Endodermal cell (in vitro differentiated cells): ENCODE measurements at regions not wholly inside any gene's neighbourhood (a gene's known extent, or its start where the extent isn't known, plus 50 kb on each side); places are given as distances from the start of the nearest gene placed in this dataset.

ENCODE experiments used
- DNase-seq: peaks from one replicate; pipeline ENCODE4 v3.0.0-alpha.2; 2017
- H3K27ac ChIP-seq: 2 replicates; pipeline ENCODE4 v1.5.1; 2013; ENCODE audit warnings: mild to moderate bottlenecking, low read depth, low read length, moderate library complexity
- H3K27me3 ChIP-seq: 2 replicates; pipeline ENCODE4 v1.6.1; 2013; ENCODE audit warnings: mild to moderate bottlenecking, low read length, moderate library complexity; ENCODE audit not compliant: insufficient read depth, control insufficient read depth, poor library complexity, severe bottlenecking
- H3K36me3 ChIP-seq: 2 replicates; pipeline ENCODE4 v1.7.0; 2013; ENCODE audit warnings: mild to moderate bottlenecking, low read length, moderate library complexity; ENCODE audit not compliant: control insufficient read depth, insufficient read depth
- H3K4me1 ChIP-seq: one replicate; pipeline ENCODE4 v1.7.0; 2013; ENCODE audit warnings: low read length; ENCODE audit not compliant: control insufficient read depth, insufficient read depth
- H3K4me3 ChIP-seq: 2 replicates; pipeline ENCODE4 v1.5.1; 2013; ENCODE audit warnings: mild to moderate bottlenecking, low read length, moderate library complexity
- H3K9ac ChIP-seq: 2 replicates; pipeline ENCODE4 v1.6.1; 2013; ENCODE audit warnings: mild to moderate bottlenecking, low read length, moderate library complexity; ENCODE audit not compliant: poor library complexity, severe bottlenecking; ENCODE audit errors: extremely low read depth
- H3K9me3 ChIP-seq: 2 replicates; pipeline ENCODE4 v1.6.1; 2013; ENCODE audit warnings: mild to moderate bottlenecking, low read length, moderate library complexity; ENCODE audit not compliant: control insufficient read depth
- H3K27ac Mint-ChIP-seq: 2 replicates; pipeline ENCODE4 v1.8.0; 2020; ENCODE audit warnings: mixed read lengths
- H3K27me3 Mint-ChIP-seq: 2 replicates; pipeline ENCODE4 v1.8.0; 2021; ENCODE audit warnings: mild to moderate bottlenecking, mixed read lengths; ENCODE audit not compliant: insufficient read depth
- H3K36me3 Mint-ChIP-seq: 2 replicates; pipeline ENCODE4 v1.8.0; 2020; ENCODE audit warnings: low read depth, mixed read lengths
- H3K4me1 Mint-ChIP-seq: 2 replicates; pipeline ENCODE4 v1.8.0; 2020; ENCODE audit warnings: mixed read lengths
- H3K4me3 Mint-ChIP-seq: 2 replicates; pipeline ENCODE4 v1.8.0; 2020; ENCODE audit warnings: mild to moderate bottlenecking, moderate library complexity, mixed read lengths
- H3K9me3 Mint-ChIP-seq: 2 replicates; pipeline ENCODE4 v1.8.0; 2020; ENCODE audit warnings: mild to moderate bottlenecking, mixed read lengths
- CTCF ChIP-seq: fragments of 200-600 bp; sonication (generic); conservative IDR thresholded peaks from 2 replicates; pipeline ENCODE4 v1.5.0; 2021; ENCODE audit warnings: antibody characterized with exemption, mild to moderate bottlenecking
- WGBS, 2 experiments: methylation state at CpG; one replicate each; pipeline versions ENCODE4 v1.1.5 to v1.1.7; 2013; ENCODE audit warnings: missing lambda C conversion rate in 2 of 2, mixed read lengths in 1 of 2; ENCODE audit not compliant: insufficient coverage in 1 of 2, insufficient read length in 1 of 2; 5-methylcytosine and 5-hydroxymethylcytosine counted together

- no peak overlapping the region for H3K9ac ChIP-seq
- peaks cover 28% of the 10 kb centered on the region for H3K9me3 ChIP-seq
- DNase-seq: no peak
- no peaks in the 10 kb centered on the region for H3K27me3 Mint-ChIP-seq
- no peak overlapping the region for H3K4me3 ChIP-seq
- H3K27me3 ChIP-seq: no peaks in the 10 kb centered on the region
- H3K36me3 Mint-ChIP-seq: peaks cover 2% of the 10 kb centered on the region
- H3K4me3 Mint-ChIP-seq: no peak overlapping the region
- H3K27ac ChIP-seq: no peak overlapping the region
- H3K4me1 ChIP-seq: peaks cover 12% of the 10 kb centered on the region
- peaks cover 20% of the 10 kb centered on the region for H3K4me1 Mint-ChIP-seq
- H3K36me3 ChIP-seq: no peaks in the 10 kb centered on the region
- H3K9me3 Mint-ChIP-seq: peaks cover 20% of the 10 kb centered on the region
- TF ChIP-seq CTCF: no peak
- H3K27ac Mint-ChIP-seq: no peak overlapping the region
- WGBS, 2 experiments: 92 to 93% methylated on average over 9 to 12 of the region's 12 CpGs
These were observed 280.6 kb upstream of the RTL1 start for GRCh38 chr14:101184104-101184455.

- WGBS, 2 experiments: 91 to 100% methylated on average over 1 to 6 of the region's 6 CpGs
- Histone ChIP-seq H3K27me3 (no peaks in the 10 kb centered on the region), H3K9me3 (peaks cover 28% of the 10 kb centered on the region), H3K36me3 (no peaks in the 10 kb centered on the region), H3K4me3 (no peak overlapping the region), H3K4me1 (peaks cover 12% of the 10 kb centered on the region), H3K9ac (no peak overlapping the region), H3K27ac (no peak overlapping the region)
- no peak for DNase-seq
- Mint-ChIP-seq H3K4me3 (no peak overlapping the region), H3K9me3 (peaks cover 20% of the 10 kb centered on the region), H3K4me1 (peaks cover 20% of the 10 kb centered on the region), H3K27ac (no peak overlapping the region), H3K36me3 (peaks cover 2% of the 10 kb centered on the region), H3K27me3 (no peaks in the 10 kb centered on the region)
- TF ChIP-seq CTCF: no peak
These were observed 281.1 kb upstream of the RTL1 start for GRCh38 chr14:101184572-101184971.

- H3K27ac ChIP-seq: no peak overlapping the region
- DNase-seq: no peak
- Mint-ChIP-seq H3K36me3 (peaks cover 2% of the 10 kb centered on the region), H3K27me3 (no peaks in the 10 kb centered on the region), H3K4me3 (no peak overlapping the region), H3K27ac (peak overlapping the region; percentile 48), H3K4me1 (peaks cover 20% of the 10 kb centered on the region), H3K9me3 (peaks cover 18% of the 10 kb centered on the region)
- H3K9me3 ChIP-seq: peaks cover 24% of the 10 kb centered on the region
- H3K27me3 ChIP-seq: no peaks in the 10 kb centered on the region
- no peak overlapping the region for H3K4me3 ChIP-seq
- no peaks in the 10 kb centered on the region for H3K36me3 ChIP-seq
- TF ChIP-seq CTCF: no peak
- peaks cover 12% of the 10 kb centered on the region for H3K4me1 ChIP-seq
- no peak overlapping the region for H3K9ac ChIP-seq
- WGBS, 2 experiments: 92 to 98% methylated on average over 8 to 15 of the region's 15 CpGs
These were observed 281.7 kb upstream of the RTL1 start for GRCh38 chr14:101185073-101185835.
